GM21515 (cell line): ENCODE measurements at regions not wholly inside any gene's neighbourhood (a gene's known extent, or its start where the extent isn't known, plus 50 kb on each side); places are given as distances from the start of the nearest gene placed in this dataset.
"Not testable (repeated sequence)": the region's sequence is repeated elsewhere in the genome, so short reads cannot be mapped to it uniquely, and the experiment has no call there.

Source experiments
- ATAC-seq: cut with Tn5 transposase; IDR thresholded peaks from one replicate; pipeline ENCODE4 v1.9.1; 2021; ENCODE audit not compliant: unreplicated experiment

GRCh38 chr6:23620911-23621401 is 505.1 kb upstream of the NRSN1 start:
- no peak for ATAC-seq

GRCh38 chr6:23630726-23631635 is 495.0 kb upstream of the NRSN1 start:
- no peak for ATAC-seq

GRCh38 chr6:23633996-23634395 is 492.0 kb upstream of the NRSN1 start:
- no peak for ATAC-seq

GRCh38 chr6:23635150-23635549 is 490.9 kb upstream of the NRSN1 start:
- ATAC-seq = no peak

- ATAC-seq = no peak
Measured at GRCh38 chr6:23637296-23637695, 488.7 kb upstream of the NRSN1 start.

- ATAC-seq = no peak
Measured at GRCh38 chr6:23642849-23643248, 483.2 kb upstream of the NRSN1 start.

GRCh38 chr6:23647045-23647444 is 479.0 kb upstream of the NRSN1 start:
- ATAC-seq = no peak

GRCh38 chr6:23650676-23651075 is 475.3 kb upstream of the NRSN1 start:
- no peak for ATAC-seq

GRCh38 chr6:23654745-23655144 is 471.3 kb upstream of the NRSN1 start:
- no peak for ATAC-seq

GRCh38 chr6:23655525-23655924 is 470.5 kb upstream of the NRSN1 start:
- ATAC-seq = no peak

GRCh38 chr6:23656255-23657194 is 469.5 kb upstream of the NRSN1 start:
- ATAC-seq = no peak

- ATAC-seq = no peak
Measured at GRCh38 chr6:23659125-23659524, 466.9 kb upstream of the NRSN1 start.

- ATAC-seq = no peak
Measured at GRCh38 chr6:23661549-23661948, 464.5 kb upstream of the NRSN1 start.

- ATAC-seq = no peak
Measured at GRCh38 chr6:23663096-23663495, 462.9 kb upstream of the NRSN1 start.

- no peak for ATAC-seq
Measured at GRCh38 chr6:23663652-23664051, 462.4 kb upstream of the NRSN1 start.

GRCh38 chr6:23665911-23666310 is 460.1 kb upstream of the NRSN1 start:
- not testable (repeated sequence) for ATAC-seq

GRCh38 chr6:23672737-23673136 is 453.3 kb upstream of the NRSN1 start:
- no peak for ATAC-seq

- no peak for ATAC-seq
Measured at GRCh38 chr6:23678626-23679025, 447.4 kb upstream of the NRSN1 start.

GRCh38 chr6:23681743-23682142 is 444.3 kb upstream of the NRSN1 start:
- no peak for ATAC-seq

GRCh38 chr6:23688650-23689049 is 437.4 kb upstream of the NRSN1 start:
- ATAC-seq = no peak

- ATAC-seq = no peak
Measured at GRCh38 chr6:23690453-23691049, 435.5 kb upstream of the NRSN1 start.
